ENCODE measurements at regions not wholly inside any gene's neighbourhood (a gene's known extent, or its start where the extent isn't known, plus 50 kb on each side); places are given as distances from the start of the nearest gene placed in this dataset.

DNA sequence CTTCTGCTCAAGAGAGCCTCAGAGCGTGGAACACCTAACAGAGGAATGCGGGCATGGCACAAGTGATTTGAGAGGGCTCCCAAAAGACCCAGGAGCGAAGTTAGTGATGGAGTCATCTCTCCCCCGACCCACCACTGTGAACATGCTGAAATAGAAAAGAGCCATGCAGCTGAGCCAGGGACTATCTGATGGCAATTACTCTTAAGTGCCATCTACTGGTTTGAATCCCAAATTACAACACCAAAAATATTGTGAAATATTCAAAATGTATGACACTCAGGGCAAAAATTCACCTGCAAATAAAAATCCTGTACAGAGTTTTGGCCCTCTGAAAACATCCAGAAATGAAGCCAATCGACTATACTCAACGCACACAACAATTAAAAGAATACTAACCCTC lies 2038.9 kb upstream of the ADGRL3 start:
- TF ChIP-seq, protein P1, sequence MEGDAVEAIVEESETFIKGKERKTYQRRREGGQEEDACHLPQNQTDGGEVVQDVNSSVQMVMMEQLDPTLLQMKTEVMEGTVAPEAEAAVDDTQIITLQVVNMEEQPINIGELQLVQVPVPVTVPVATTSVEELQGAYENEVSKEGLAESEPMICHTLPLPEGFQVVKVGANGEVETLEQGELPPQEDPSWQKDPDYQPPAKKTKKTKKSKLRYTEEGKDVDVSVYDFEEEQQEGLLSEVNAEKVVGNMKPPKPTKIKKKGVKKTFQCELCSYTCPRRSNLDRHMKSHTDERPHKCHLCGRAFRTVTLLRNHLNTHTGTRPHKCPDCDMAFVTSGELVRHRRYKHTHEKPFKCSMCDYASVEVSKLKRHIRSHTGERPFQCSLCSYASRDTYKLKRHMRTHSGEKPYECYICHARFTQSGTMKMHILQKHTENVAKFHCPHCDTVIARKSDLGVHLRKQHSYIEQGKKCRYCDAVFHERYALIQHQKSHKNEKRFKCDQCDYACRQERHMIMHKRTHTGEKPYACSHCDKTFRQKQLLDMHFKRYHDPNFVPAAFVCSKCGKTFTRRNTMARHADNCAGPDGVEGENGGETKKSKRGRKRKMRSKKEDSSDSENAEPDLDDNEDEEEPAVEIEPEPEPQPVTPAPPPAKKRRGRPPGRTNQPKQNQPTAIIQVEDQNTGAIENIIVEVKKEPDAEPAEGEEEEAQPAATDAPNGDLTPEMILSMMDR (IDR thresholded peaks at IDR 0.05) = no peak
- TF ChIP-seq POLR2A (IDR thresholded peaks at IDR 0.05) = no peak

Data from Peyer's patch (tissue), 4 donors.